Body of pancreas (tissue), 4 donors: ENCODE measurements at regions not wholly inside any gene's neighbourhood (a gene's known extent, or its start where the extent isn't known, plus 50 kb on each side); places are given as distances from the start of the nearest gene placed in this dataset.
A peak's percentile ranks its signal among the peaks of the same experiment; 100 is the strongest.

Source experiments
- ATAC-seq: fragments of 150-250 bp; one replicate; pipeline ENCODE4 v1.9.1; 2016
- DNase-seq, 4 donors: peaks; one replicate each; pipeline ENCODE4 v3.0.0-alpha.2; 2019
- H3K27ac ChIP-seq, 4 donors: fragments of 200-600 bp; sonication (generic); 1 replicate in 3 of 4; 2 replicates in 1 of 4; pipeline versions ENCODE4 v1.5.1 to v1.6.1; 2016 to 2019; ENCODE audit warnings: mild to moderate bottlenecking in 1 of 4, mixed read lengths in 1 of 4, moderate library complexity in 1 of 4
- H3K27me3 ChIP-seq, 2 donors: fragments of 200-600 bp; sonication (generic); one replicate each; pipeline ENCODE4 v1.6.0; 2016; ENCODE audit warnings: mild to moderate bottlenecking in 1 of 2
- H3K36me3 ChIP-seq, 2 donors: fragments of 200-600 bp; sonication (generic); replicated peaks in 1 of 2; 2 replicates each; pipeline ENCODE4 v1.5.1; 2016; ENCODE audit warnings: low read depth in 2 of 2; ENCODE audit not compliant: insufficient read depth in 1 of 2
- H3K4me1 ChIP-seq: fragments of 200-600 bp; sonication (generic); one replicate; pipeline ENCODE4 v1.6.0; 2016
- H3K4me3 ChIP-seq, 2 donors: fragments of 200-600 bp; sonication (generic); 1 replicate in 1 of 2; 2 replicates in 1 of 2; pipeline ENCODE4 v1.5.1; 2016 to 2019
- H3K9me3 ChIP-seq, 3 donors: fragments of 200-600 bp; sonication (generic); 1 replicate in 2 of 3; 2 replicates in 1 of 3; pipeline ENCODE4 v1.5.1; 2016
- CTCF ChIP-seq, 7 experiments: fragments of 450-650 bp in 4 of 7; fragments of 200-600 bp in 3 of 7; sonication (generic) in 3 of 7; IDR thresholded peaks; one replicate each; pipeline ENCODE4 v1.5.1; 2016 to 2019; ENCODE audit warnings: antibody characterized with exemption in 7 of 7
- POLR2A ChIP-seq, 3 donors: fragments of 450-650 bp; IDR thresholded peaks; one replicate each; pipeline ENCODE4 v1.6.1; 2016; ENCODE audit warnings: antibody characterized with exemption in 3 of 3, mild to moderate bottlenecking in 2 of 3
- WGBS, 2 donors: methylation state at CpG; one replicate each; pipeline ENCODE4 v1.1.5; 2017; 5-methylcytosine and 5-hydroxymethylcytosine counted together
- intact Hi-C: fragments of 100-400 bp; cut with DNase I; formaldehyde crosslinking; loops from one replicate; pipeline ENCODE4 v1.15.1; 2023

GRCh38 chr11:119482521-119483011 lies 59.6 kb upstream of the THY1 start:
- Histone ChIP-seq H3K36me3 (no peaks in the 10 kb centered on the region), H3K4me1 (peaks cover 10% of the 10 kb centered on the region), H3K4me3 (no peak overlapping the region), H3K27ac (no peak overlapping the region), H3K9me3 (no peaks in the 10 kb centered on the region), H3K27me3 (no peaks in the 10 kb centered on the region)
- no peak for ATAC-seq
- TF ChIP-seq CTCF (IDR thresholded peaks at IDR 0.05) (no peak), POLR2A (IDR thresholded peaks at IDR 0.05) (no peak)
- WGBS, 2 donors, result 61 to 91% methylated on average over 2 to 9 of the region's 9 CpGs
- DNase-seq, result peak in 1 of 4 donors; percentile 11
- intact Hi-C loops, result loop anchor here (5.0 kb wide), 1 partner anchor 625 kb away; no protein-coding TSS in a partner anchor

- Histone ChIP-seq H3K27ac (no peak overlapping the region), H3K4me1 (peaks cover 10% of the 10 kb centered on the region), H3K4me3 (no peak overlapping the region), H3K9me3 (no peaks in the 10 kb centered on the region), H3K36me3 (no peaks in the 10 kb centered on the region), H3K27me3 (no peaks in the 10 kb centered on the region)
- ATAC-seq (peak; percentile 44), DNase-seq (peak; percentile 28 to 60 (median 40))
- 41 to 65% methylated on average over 7 to 22 of the region's 22 CpGs for WGBS, 2 donors
- TF ChIP-seq CTCF (IDR thresholded peaks at IDR 0.05) (no peak), POLR2A (IDR thresholded peaks at IDR 0.05) (no peak)
- intact Hi-C loops, result loop anchor here (5.0 kb wide), 1 partner anchor 625 kb away; no protein-coding TSS in a partner anchor
Observed at GRCh38 chr11:119481667-119482400, 58.9 kb upstream of the THY1 start.

DNA sequence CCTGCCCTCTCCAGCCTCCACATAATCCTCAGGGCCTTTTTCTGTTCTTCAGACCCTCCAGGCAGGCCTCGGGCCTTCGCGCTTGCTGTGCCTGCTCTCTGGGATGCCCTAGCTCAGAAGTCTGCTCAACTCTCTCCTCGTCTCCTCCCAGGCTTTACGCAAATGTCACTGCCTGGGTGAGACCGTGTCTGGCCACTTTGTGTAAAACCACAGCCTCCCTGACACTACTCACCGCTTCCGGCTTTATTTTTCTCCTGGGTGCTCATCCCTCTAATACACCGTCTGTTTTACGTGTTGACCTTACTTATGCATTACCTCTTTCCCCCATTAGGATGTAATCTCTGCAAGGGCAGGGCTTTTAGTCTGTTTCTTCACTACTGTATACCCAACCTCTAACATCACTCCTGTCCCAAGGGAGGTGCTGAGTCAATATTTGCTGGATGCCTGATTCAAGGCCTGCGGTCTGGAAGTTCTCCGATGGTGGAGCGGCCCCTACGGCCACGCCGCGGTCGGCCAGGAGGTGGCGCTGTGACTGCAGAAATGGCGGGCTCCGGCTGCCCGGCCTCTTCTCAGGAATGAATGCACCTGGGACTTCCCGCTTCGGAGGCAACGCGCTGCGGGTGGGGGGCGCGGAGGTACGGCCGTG lies 58.2 kb upstream of the THY1 start:
- DNase-seq, result peak; percentile 87 to 88 (median 88)
- H3K4me3 ChIP-seq, result no peak overlapping the region
- no peak for TF ChIP-seq POLR2A (IDR thresholded peaks at IDR 0.05)
- TF ChIP-seq CTCF (IDR thresholded peaks at IDR 0.05), result peak; percentile 95 to 99 (median 97)

DNA sequence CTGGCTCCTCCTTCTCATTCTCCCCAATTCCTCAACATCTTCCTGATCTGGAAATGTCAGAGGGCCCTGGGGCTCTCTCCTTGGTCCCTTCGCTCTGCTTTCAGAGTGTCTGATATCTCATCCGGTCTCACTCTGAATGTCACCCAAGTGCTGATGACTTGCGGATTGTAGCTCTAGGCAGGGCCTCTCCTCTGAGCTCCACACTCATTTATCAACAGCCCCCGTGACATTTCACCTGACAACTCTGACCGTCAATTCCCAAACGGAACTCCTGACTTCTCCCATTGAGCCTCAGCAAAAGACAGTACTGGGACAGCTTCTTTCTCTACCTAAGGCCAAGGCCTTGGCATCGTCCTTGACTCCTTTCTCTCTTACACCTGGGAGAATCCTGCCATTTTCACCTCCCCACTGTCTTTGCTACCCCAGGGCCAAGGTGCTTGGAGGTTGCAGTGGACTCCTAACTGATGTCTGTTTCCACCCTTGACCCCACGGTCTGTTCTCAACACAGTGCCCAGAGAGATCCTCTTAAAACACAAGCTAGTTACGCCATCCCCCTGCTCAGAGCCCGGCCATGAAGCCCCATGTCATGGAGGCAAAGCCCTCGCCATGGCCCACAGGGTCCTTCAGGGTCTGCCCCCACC lies 57.5 kb upstream of the THY1 start:
- H3K27me3 ChIP-seq, result no peaks in the 10 kb centered on the region
- H3K9me3 ChIP-seq, result no peaks in the 10 kb centered on the region
- TF ChIP-seq POLR2A (IDR thresholded peaks at IDR 0.05), result no peak
- TF ChIP-seq CTCF (IDR thresholded peaks at IDR 0.05), result no peak
- H3K4me3 ChIP-seq, result no peak overlapping the region
- intact Hi-C loops, result loop anchor here (5.0 kb wide), 1 partner anchor 627 kb away; no protein-coding TSS in a partner anchor
- H3K27ac ChIP-seq, result no peak overlapping the region
- no peak for DNase-seq
- WGBS, 2 donors, result 78 to 79% methylated on average over 10 to 11 of the region's 11 CpGs
- H3K4me1 ChIP-seq, result peaks cover 10% of the 10 kb centered on the region
- no peak for ATAC-seq
- no peaks in the 10 kb centered on the region for H3K36me3 ChIP-seq

More for the DNA sequence above, 58.2 kb upstream of the THY1 start:
- 19 to 25% methylated on average over 24 to 31 of the region's 31 CpGs for WGBS, 2 donors
- intact Hi-C loops, result loop anchor here (5.0 kb wide), 1 partner anchor 626 kb away; no protein-coding TSS in a partner anchor
- Histone ChIP-seq H3K36me3 (no peaks in the 10 kb centered on the region), H3K27ac (no peak overlapping the region), H3K9me3 (no peaks in the 10 kb centered on the region), H3K27me3 (no peaks in the 10 kb centered on the region), H3K4me1 (peaks cover 10% of the 10 kb centered on the region)
- peak; percentile 86 for ATAC-seq
